ENCODE measurements at regions not wholly inside any gene's neighbourhood (a gene's known extent, or its start where the extent isn't known, plus 50 kb on each side); places are given as distances from the start of the nearest gene placed in this dataset.

DNA sequence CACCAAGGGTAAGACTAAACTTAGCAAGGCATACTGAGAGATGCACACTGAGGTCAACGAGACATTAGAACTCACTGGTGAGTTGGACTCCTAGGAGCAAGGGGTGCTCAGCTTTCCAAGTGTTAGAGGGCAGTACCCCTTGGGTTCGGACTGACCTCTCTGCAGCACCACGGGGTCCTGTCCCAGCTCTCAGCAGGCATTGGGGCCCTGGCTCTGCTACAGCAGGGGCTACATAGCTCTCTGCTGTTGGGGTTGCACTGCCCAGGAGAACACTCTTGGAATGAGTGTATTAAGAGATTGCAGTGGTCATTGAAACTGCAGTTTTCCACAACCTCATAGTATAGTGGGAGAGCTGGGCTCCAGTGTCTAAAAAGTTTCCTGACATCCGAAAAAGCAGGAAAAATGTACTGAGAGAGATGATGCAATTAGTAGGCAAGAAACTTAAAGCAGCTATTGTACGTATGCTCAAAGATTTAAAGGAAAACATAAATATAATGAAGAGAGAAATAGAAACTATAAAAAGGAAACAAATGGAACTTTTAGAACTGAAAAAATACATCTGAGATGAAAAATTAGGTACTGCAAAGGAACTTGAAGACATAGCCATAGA lies 132.5 kb upstream of the MAX start:
- DNase-seq (ENCODE audit: low read depth): no peak
- H3K4me3 ChIP-seq (ENCODE audit: low read depth, low read length): no peak overlapping the region
- no peak for TF ChIP-seq CTCF (IDR thresholded peaks at IDR 0.05; ENCODE audit: insufficient read depth, low read depth, low read length, missing control alignments)

DNA sequence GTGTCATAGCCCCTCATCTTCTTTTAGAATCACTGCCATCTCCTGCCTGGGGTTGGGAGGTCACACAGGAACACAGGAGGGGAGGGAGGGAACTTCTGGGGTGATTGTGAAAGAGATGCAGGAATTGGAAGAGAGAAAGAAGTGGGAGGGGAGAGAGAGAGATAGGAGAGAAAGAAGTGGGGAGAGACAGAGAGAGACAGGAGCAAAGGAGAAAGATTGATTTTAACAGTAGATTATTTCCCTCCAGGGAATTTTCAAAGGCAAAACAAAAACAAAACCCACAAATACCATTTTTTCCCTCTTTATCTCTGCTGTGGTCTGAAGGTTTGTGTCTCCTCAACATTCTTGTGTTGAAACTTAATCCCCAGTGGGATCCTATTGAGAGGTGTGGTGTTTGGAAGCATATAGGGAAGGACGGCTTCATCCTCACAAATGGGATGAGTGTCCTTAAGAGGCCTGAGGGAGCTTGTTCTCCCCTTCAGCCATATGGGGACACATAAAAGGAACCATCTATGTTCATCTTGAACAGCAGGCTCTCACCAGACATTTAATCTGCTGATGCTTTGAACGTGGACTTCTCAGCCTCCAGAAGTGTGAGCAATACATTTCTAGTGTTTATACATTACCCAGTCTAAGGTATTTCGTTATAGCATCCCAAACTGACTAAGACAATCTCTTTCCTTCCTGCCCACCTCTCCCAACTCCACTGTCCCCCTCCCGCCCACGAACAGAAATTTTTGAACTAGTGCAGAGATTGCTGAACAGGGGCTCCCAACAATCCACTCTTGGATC lies 134.9 kb upstream of the MAX start:
- H3K4me3 ChIP-seq (ENCODE audit: low read depth, low read length): no peak overlapping the region
- DNase-seq (ENCODE audit: low read depth): no peak
- no peak for TF ChIP-seq CTCF (IDR thresholded peaks at IDR 0.05; ENCODE audit: insufficient read depth, low read depth, low read length, missing control alignments)

GRCh38 chr14:65237941-65238340 lies 135.6 kb upstream of the MAX start:
- no peak overlapping the region for H3K4me3 ChIP-seq (ENCODE audit: low read depth, low read length)
- DNase-seq (ENCODE audit: low read depth): no peak
- no peak for TF ChIP-seq CTCF (IDR thresholded peaks at IDR 0.05; ENCODE audit: insufficient read depth, low read depth, low read length, missing control alignments)

DNA sequence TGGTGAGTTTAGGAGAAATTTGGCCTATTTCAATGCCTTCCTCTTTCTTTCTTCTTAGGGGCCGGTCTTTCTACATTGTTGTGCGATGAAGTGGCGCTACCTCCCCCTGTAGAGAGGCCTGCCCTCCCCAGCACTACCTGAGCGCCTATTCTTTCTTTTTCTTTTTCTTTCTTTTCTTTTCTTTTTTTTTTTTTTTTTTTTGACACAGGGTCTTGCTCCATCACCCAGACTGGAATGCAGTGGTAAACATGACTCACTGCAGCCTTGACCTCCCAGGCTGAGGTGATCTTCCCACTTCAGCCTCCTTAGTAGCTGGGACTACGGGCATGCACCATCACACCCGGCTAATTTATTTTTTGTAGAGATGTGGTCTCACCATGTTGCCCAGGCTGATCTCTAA lies 136.1 kb upstream of the MAX start:
- DNase-seq (ENCODE audit: low read depth): no peak
- no peak overlapping the region for H3K4me3 ChIP-seq (ENCODE audit: low read depth, low read length)
- TF ChIP-seq CTCF (IDR thresholded peaks at IDR 0.05; ENCODE audit: insufficient read depth, low read depth, low read length, missing control alignments): no peak

- TF ChIP-seq CTCF (IDR thresholded peaks at IDR 0.05; ENCODE audit: insufficient read depth, low read depth, low read length, missing control alignments): no peak
- no peak for DNase-seq (ENCODE audit: low read depth)
- no peak overlapping the region for H3K4me3 ChIP-seq (ENCODE audit: low read depth, low read length)
Observed at GRCh38 chr14:65239143-65239937, 137.0 kb upstream of the MAX start.

GRCh38 chr14:65239938-65240296 lies 137.6 kb upstream of the MAX start:
- TF ChIP-seq CTCF (IDR thresholded peaks at IDR 0.05; ENCODE audit: insufficient read depth, low read depth, low read length, missing control alignments): no peak
- H3K4me3 ChIP-seq (ENCODE audit: low read depth, low read length): no peak overlapping the region
- no peak for DNase-seq (ENCODE audit: low read depth)
